Liver (tissue), 3 donors: ENCODE measurements at regions not wholly inside any gene's neighbourhood (a gene's known extent, or its start where the extent isn't known, plus 50 kb on each side); places are given as distances from the start of the nearest gene placed in this dataset.

Source experiments
- EGR1 ChIP-seq, 2 donors: IDR thresholded peaks; 2 replicates each; pipeline ENCODE4 v1.6.1; 2016 to 2018; ENCODE audit warnings: antibody characterized with exemption in 2 of 2, low read depth in 2 of 2
- RAD21 ChIP-seq, 2 donors: IDR thresholded peaks; 2 replicates each; pipeline ENCODE4 v1.6.1; 2016; ENCODE audit warnings: antibody characterized with exemption in 2 of 2, mild to moderate bottlenecking in 2 of 2
- TF ChIP-seq, protein P1 (sequence below): fragments of 150-350 bp; IDR thresholded peaks from 2 replicates; pipeline ENCODE4 v1.5.1; 2017; ENCODE audit warnings: improper control_type of control experiment, low read depth, low read length; ENCODE audit not compliant: missing input control
- donor health status: healthy.
- donor health status: healthy.

DNA sequence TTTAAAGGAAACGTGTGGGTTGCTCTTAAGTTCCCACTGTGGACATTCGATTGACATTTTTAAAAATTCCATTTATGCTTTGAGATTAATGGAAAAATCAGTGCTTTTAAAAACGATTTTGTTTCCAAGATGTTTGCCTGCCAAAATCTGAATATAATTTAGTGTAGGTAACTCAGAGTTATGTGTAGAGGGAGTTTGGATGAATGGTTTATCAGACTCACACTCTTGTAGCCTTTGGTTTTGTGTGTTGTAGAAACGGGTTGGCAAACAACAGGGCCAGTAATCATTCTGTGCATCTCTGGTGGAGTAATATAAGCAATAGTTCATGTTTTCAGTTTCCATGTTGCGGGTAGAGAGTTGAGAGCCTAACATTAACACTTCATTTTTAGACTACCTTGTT lies 140.6 kb downstream of the RPS12 start:
- TF ChIP-seq RAD21 (IDR thresholded peaks at IDR 0.05) (no peak), EGR1 (IDR thresholded peaks at IDR 0.05; ENCODE audit: low read depth in 2 of 2) (no peak)
- TF ChIP-seq, protein P1, sequence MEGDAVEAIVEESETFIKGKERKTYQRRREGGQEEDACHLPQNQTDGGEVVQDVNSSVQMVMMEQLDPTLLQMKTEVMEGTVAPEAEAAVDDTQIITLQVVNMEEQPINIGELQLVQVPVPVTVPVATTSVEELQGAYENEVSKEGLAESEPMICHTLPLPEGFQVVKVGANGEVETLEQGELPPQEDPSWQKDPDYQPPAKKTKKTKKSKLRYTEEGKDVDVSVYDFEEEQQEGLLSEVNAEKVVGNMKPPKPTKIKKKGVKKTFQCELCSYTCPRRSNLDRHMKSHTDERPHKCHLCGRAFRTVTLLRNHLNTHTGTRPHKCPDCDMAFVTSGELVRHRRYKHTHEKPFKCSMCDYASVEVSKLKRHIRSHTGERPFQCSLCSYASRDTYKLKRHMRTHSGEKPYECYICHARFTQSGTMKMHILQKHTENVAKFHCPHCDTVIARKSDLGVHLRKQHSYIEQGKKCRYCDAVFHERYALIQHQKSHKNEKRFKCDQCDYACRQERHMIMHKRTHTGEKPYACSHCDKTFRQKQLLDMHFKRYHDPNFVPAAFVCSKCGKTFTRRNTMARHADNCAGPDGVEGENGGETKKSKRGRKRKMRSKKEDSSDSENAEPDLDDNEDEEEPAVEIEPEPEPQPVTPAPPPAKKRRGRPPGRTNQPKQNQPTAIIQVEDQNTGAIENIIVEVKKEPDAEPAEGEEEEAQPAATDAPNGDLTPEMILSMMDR = no peak
